CD4-positive, alpha-beta T cell (primary cell): ENCODE measurements at regions not wholly inside any gene's neighbourhood (a gene's known extent, or its start where the extent isn't known, plus 50 kb on each side); places are given as distances from the start of the nearest gene placed in this dataset.

Source experiments
- ATAC-seq: fragments of 200-7000 bp; cut with Tn5 transposase; one replicate; pipeline ENCODE4 v1.10.0; 2022; ENCODE audit warnings: mild to moderate bottlenecking; ENCODE audit not compliant: poor library complexity
- CTCF ChIA-PET: fragments of 350-600 bp; sonication (Branson Sonifier 250); formaldehyde crosslinking; loops from one replicate; lab custom pipeline; 2021; ENCODE audit warnings: antibody characterized with exemption, inconsistent platforms; lab: Charles Lee
- POLR2A ChIA-PET: fragments of 350-600 bp; sonication (Branson Sonifier 250); formaldehyde crosslinking; loops from one replicate; lab custom pipeline; 2021; ENCODE audit warnings: antibody characterized with exemption, inconsistent platforms; lab: Charles Lee
- DNase-seq, 14 experiments: peaks; one replicate each; pipeline ENCODE4 v3.0.0-alpha.2; 2013 to 2020; ENCODE audit warnings: mixed read lengths in 2 of 14
- H3K27ac ChIP-seq, 2 donors: one replicate each; pipeline versions ENCODE4 v1.5.1 to v1.7.0; 2013; ENCODE audit warnings: low read length in 2 of 2, low read depth in 1 of 2, mild to moderate bottlenecking in 1 of 2
- H3K27me3 ChIP-seq, 2 experiments: 1 replicate in 1 of 2; 2 replicates in 1 of 2; pipeline versions ENCODE4 v1.6.1 to v1.7.0; 2013; ENCODE audit warnings: low read length in 2 of 2, control low read depth in 1 of 2, mild to moderate bottlenecking in 1 of 2, moderate library complexity in 1 of 2; ENCODE audit not compliant: insufficient read depth in 2 of 2, control insufficient read depth in 1 of 2
- H3K36me3 ChIP-seq: one replicate; pipeline ENCODE4 v1.6.1; 2013; ENCODE audit warnings: low read length, control low read depth; ENCODE audit not compliant: insufficient read depth
- H3K4me1 ChIP-seq: one replicate; pipeline ENCODE4 v1.6.1; 2013; ENCODE audit warnings: low read length, control low read depth; ENCODE audit not compliant: insufficient read depth
- H3K4me3 ChIP-seq: one replicate; pipeline ENCODE4 v1.5.1; 2013; ENCODE audit warnings: mild to moderate bottlenecking, low read length, moderate library complexity
- H3K9me3 ChIP-seq, 2 experiments: 1 replicate in 1 of 2; 2 replicates in 1 of 2; pipeline versions ENCODE4 v1.6.1 to v1.7.0; 2013; ENCODE audit warnings: low read length in 2 of 2, mild to moderate bottlenecking in 2 of 2, control low read depth in 1 of 2, moderate library complexity in 1 of 2; ENCODE audit not compliant: control insufficient read depth in 1 of 2, insufficient read depth in 1 of 2
- H3K27ac Mint-ChIP-seq: one replicate; pipeline ENCODE4 v1.8.0; 2020; ENCODE audit warnings: mixed read lengths
- H3K27me3 Mint-ChIP-seq: one replicate; pipeline ENCODE4 v1.8.0; 2021; ENCODE audit warnings: mixed read lengths
- H3K36me3 Mint-ChIP-seq: one replicate; pipeline ENCODE4 v1.8.0; 2021; ENCODE audit warnings: low read depth, mixed read lengths
- H3K4me1 Mint-ChIP-seq: one replicate; pipeline ENCODE4 v1.8.0; 2021; ENCODE audit warnings: low read depth, mixed read lengths
- H3K4me3 Mint-ChIP-seq: one replicate; pipeline ENCODE4 v1.8.0; 2020; ENCODE audit warnings: mild to moderate bottlenecking, mixed read lengths
- H3K9me3 Mint-ChIP-seq: one replicate; pipeline ENCODE4 v1.8.0; 2020; ENCODE audit warnings: mixed read lengths
- CTCF ChIP-seq: fragments of 200-600 bp; IDR thresholded peaks from one replicate; pipeline ENCODE4 v1.8.0; 2022; ENCODE audit warnings: antibody characterized with exemption, mild to moderate bottlenecking
- intact Hi-C, 2 experiments: fragments of 100-400 bp; cut with DNase I in 1 of 2; cut with micrococcal nuclease in 1 of 2; formaldehyde crosslinking; loops; one replicate each; pipeline versions ENCODE4 v1.15.1 to v1.9.0; 2023 to 2025; cut with DNase I, micrococcal nuclease

DNA sequence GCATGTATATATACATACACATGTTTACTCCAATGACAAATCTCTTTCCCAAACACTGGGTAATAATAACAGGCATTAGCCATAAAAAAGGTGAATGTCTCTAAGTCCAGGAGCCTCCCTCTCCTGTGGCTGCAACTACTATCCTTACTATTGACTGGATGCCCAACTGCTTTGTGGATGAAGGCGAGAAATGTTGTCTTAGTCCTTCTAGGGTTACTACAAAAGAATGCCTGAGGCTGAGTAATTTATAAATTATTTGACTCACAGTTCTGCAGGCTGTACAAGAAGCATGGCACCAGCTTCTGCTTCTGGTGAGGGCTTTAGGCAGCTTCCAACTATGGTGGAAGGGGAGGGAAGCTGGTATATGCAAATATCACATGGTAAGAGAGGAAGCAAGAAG lies 366.0 kb upstream of the DDHD1 start:
- no peak for ATAC-seq
- H3K4me1 Mint-ChIP-seq, result no peaks in the 10 kb centered on the region
- H3K27ac ChIP-seq, result no peak overlapping the region
- intact Hi-C loops, result no loop called here
- no peak for TF ChIP-seq CTCF
- H3K4me3 Mint-ChIP-seq, result no peak overlapping the region
- DNase-seq, result no peak
- H3K36me3 Mint-ChIP-seq, result no peaks in the 10 kb centered on the region
- ChIA-PET CTCF (no interaction called here), POLR2A (no interaction called here)
- no peak overlapping the region for H3K4me3 ChIP-seq
- H3K4me1 ChIP-seq, result no peaks in the 10 kb centered on the region
- H3K27me3 ChIP-seq, result no peaks in the 10 kb centered on the region
- no peaks in the 10 kb centered on the region for H3K27me3 Mint-ChIP-seq
- H3K9me3 ChIP-seq, result peaks cover 0 to 4% of the 10 kb centered on the region in 2 experiments
- no peaks in the 10 kb centered on the region for H3K36me3 ChIP-seq
- no peak overlapping the region for H3K27ac Mint-ChIP-seq
- peaks cover 4% of the 10 kb centered on the region for H3K9me3 Mint-ChIP-seq

GRCh38 chr14:53517270-53517960 lies 364.3 kb upstream of the DDHD1 start:
- H3K4me1 ChIP-seq, result no peaks in the 10 kb centered on the region
- H3K27me3 ChIP-seq, result no peaks in the 10 kb centered on the region
- ATAC-seq (no peak), DNase-seq (no peak)
- TF ChIP-seq CTCF, result no peak
- no peak overlapping the region for H3K4me3 ChIP-seq
- Mint-ChIP-seq H3K36me3 (no peaks in the 10 kb centered on the region), H3K9me3 (peaks cover 7% of the 10 kb centered on the region), H3K4me1 (no peaks in the 10 kb centered on the region), H3K27ac (no peak overlapping the region), H3K27me3 (no peaks in the 10 kb centered on the region), H3K4me3 (no peak overlapping the region)
- ChIA-PET CTCF (no interaction called here), POLR2A (no interaction called here)
- H3K9me3 ChIP-seq, result peaks cover 0 to 3% of the 10 kb centered on the region in 2 experiments
- intact Hi-C loops, result no loop called here
- H3K27ac ChIP-seq, result no peak overlapping the region
- no peaks in the 10 kb centered on the region for H3K36me3 ChIP-seq

GRCh38 chr14:53516261-53516774 lies 363.2 kb upstream of the DDHD1 start:
- DNase-seq (no peak), ATAC-seq (no peak)
- Mint-ChIP-seq H3K27ac (no peak overlapping the region), H3K4me3 (no peak overlapping the region), H3K4me1 (no peaks in the 10 kb centered on the region), H3K9me3 (peaks cover 3% of the 10 kb centered on the region), H3K36me3 (no peaks in the 10 kb centered on the region), H3K27me3 (no peaks in the 10 kb centered on the region)
- POLR2A ChIA-PET, result no interaction called here
- Histone ChIP-seq H3K9me3 (no peaks in the 10 kb centered on the region), H3K27me3 (no peaks in the 10 kb centered on the region), H3K36me3 (no peaks in the 10 kb centered on the region), H3K4me3 (no peak overlapping the region), H3K4me1 (no peaks in the 10 kb centered on the region), H3K27ac (no peak overlapping the region)
- intact Hi-C loops, result no loop called here
- no peak for TF ChIP-seq CTCF
- CTCF ChIA-PET, result no interaction called here
